Panc1 (cell line): ENCODE measurements at regions not wholly inside any gene's neighbourhood (a gene's known extent, or its start where the extent isn't known, plus 50 kb on each side); places are given as distances from the start of the nearest gene placed in this dataset.

Experiments used
- ATAC-seq: fragments of 200-7000 bp; cut with Tn5 transposase; 2 replicates; pipeline ENCODE4 v1.9.1; 2020; ENCODE audit warnings: mild to moderate bottlenecking, moderate library complexity
- BruUV-seq: library from RNA; stranded (reverse); fragments of 400-500 nt; replicated peaks from 2 replicates; lab custom pipeline; 2021; lab: Mats Ljungman, UMichigan
- CTCF ChIA-PET: fragments of 300-600 bp; sonication (Branson Sonifier 250); formaldehyde crosslinking; loops from one replicate; lab custom pipeline; 2022; ENCODE audit warnings: antibody characterized with exemption; lab: Charles Lee
- POLR2A ChIA-PET: fragments of 300-600 bp; sonication (Branson Sonifier 250); formaldehyde crosslinking; loops from one replicate; lab custom pipeline; 2022; ENCODE audit warnings: antibody characterized with exemption; lab: Charles Lee
- DNase-seq: peaks from one replicate; pipeline ENCODE4 v3.0.0-alpha.2; 2010; ENCODE audit warnings: low read depth, low spot score
- H3K27ac ChIP-seq: 2 replicates; pipeline ENCODE4 v1.5.1; 2011; ENCODE audit warnings: mild to moderate bottlenecking, low read length, inconsistent platforms
- H3K27me3 ChIP-seq: fragments of 200-500 bp; sonication (Bioruptor generic); 2 replicates; pipeline ENCODE4 v1.6.0; 2014; ENCODE audit warnings: low read length, inconsistent platforms; ENCODE audit not compliant: control insufficient read depth, insufficient read depth
- H3K36me3 ChIP-seq: fragments of 200-500 bp; sonication (Bioruptor generic); 2 replicates; pipeline ENCODE4 v1.5.1; 2014; ENCODE audit warnings: inconsistent platforms, mild to moderate bottlenecking, low read length, moderate library complexity; ENCODE audit not compliant: control insufficient read depth, insufficient read depth
- H3K4me1 ChIP-seq: 2 replicates; pipeline ENCODE4 v1.5.1; 2011; ENCODE audit warnings: inconsistent platforms, mild to moderate bottlenecking, low read length, moderate library complexity; ENCODE audit not compliant: control insufficient read depth, insufficient read depth
- H3K4me3 ChIP-seq, 2 experiments: 2 replicates each; pipeline ENCODE4 v1.5.1; 2011 to 2012; ENCODE audit warnings: low read depth in 2 of 2, low read length in 2 of 2, mild to moderate bottlenecking in 2 of 2, inconsistent platforms in 1 of 2, moderate library complexity in 1 of 2
- H3K9me3 ChIP-seq: fragments of 200-500 bp; sonication (Bioruptor generic); 2 replicates; pipeline ENCODE4 v1.5.1; 2014; ENCODE audit warnings: low read depth, mild to moderate bottlenecking, inconsistent platforms, low read length, moderate library complexity; ENCODE audit not compliant: control insufficient read depth, insufficient read depth
- CTCF ChIP-seq: fragments of 450-650 bp; IDR thresholded peaks from 2 replicates; pipeline ENCODE4 v1.5.1; 2017; ENCODE audit warnings: mild to moderate bottlenecking
- POLR2AphosphoS5 ChIP-seq: IDR thresholded peaks from 2 replicates; pipeline ENCODE4 v1.6.1; 2012; ENCODE audit warnings: mild to moderate bottlenecking, low read depth, low read length, moderate library complexity
- REST ChIP-seq, 2 experiments: IDR thresholded peaks; 2 replicates each; pipeline ENCODE4 v1.6.1; 2011 to 2012; ENCODE audit warnings: low read depth in 2 of 2, control low read depth in 1 of 2, low read length in 1 of 2, mild to moderate bottlenecking in 1 of 2, moderate library complexity in 1 of 2; ENCODE audit not compliant: insufficient read depth in 1 of 2
- SIN3A ChIP-seq: IDR thresholded peaks from 2 replicates; pipeline ENCODE4 v1.6.1; 2012; ENCODE audit warnings: low read depth, mild to moderate bottlenecking, low read length, moderate library complexity, borderline replicate concordance; ENCODE audit not compliant: insufficient read depth
- TCF7L2 ChIP-seq: IDR thresholded peaks from 2 replicates; pipeline ENCODE4 v1.6.1; 2011; ENCODE audit warnings: mild to moderate bottlenecking, low read depth, low read length, inconsistent platforms
- in situ Hi-C: cut with HindIII; loops from 2 replicates; pipeline ENCODE4 v1.10.0; 2016; ENCODE audit warnings: low sequenced_read_pairs, low pct_unique_long_range_greater_than_20kb
- intact Hi-C: fragments of 100-400 bp; cut with micrococcal nuclease; formaldehyde crosslinking; loops from one replicate; pipeline ENCODE4 v1.10.0; 2022; ENCODE audit not compliant: unreplicated experiment

DNA sequence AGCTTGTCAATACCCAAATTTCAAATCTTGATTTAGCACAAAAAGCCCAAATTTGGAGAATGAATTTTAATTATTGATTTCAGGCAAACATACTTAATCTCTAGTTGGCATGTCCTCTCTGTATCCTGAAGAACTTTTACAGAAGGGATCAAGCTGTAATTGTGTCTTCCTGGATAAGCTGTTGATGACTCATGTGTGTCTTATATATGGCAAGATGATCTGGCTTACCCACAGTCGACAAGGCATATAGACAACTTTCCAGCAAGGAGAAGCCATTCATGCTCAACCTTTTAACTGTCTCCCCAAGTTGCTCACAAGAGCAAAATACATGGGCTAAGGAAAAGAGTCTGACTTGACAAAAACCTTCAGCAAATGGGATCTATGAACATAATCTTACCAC lies 112.5 kb upstream of the SLCO6A1 start:
- ChIA-PET POLR2A (no interaction called here), CTCF (no interaction called here)
- no peak for TF ChIP-seq POLR2AphosphoS5
- H3K9me3 ChIP-seq, result no peaks in the 10 kb centered on the region
- intact Hi-C loops (no loop called here), in situ Hi-C loops (no loop called here)
- no TSS peak for BruUV-seq
- H3K27me3 ChIP-seq, result no peaks in the 10 kb centered on the region
- H3K27ac ChIP-seq, result no peak overlapping the region
- no peak for DNase-seq
- H3K4me3 ChIP-seq, result no peak overlapping the region
- H3K36me3 ChIP-seq, result no peaks in the 10 kb centered on the region
- ATAC-seq, result no peak
- H3K4me1 ChIP-seq, result no peaks in the 10 kb centered on the region

GRCh38 chr5:102613661-102614060 lies 114.9 kb upstream of the SLCO6A1 start:
- ChIA-PET POLR2A (no interaction called here), CTCF (no interaction called here)
- in situ Hi-C loops, result no loop called here
- DNase-seq (no peak), ATAC-seq (no peak)
- no TSS peak for BruUV-seq
- Histone ChIP-seq H3K27ac (no peak overlapping the region), H3K9me3 (no peaks in the 10 kb centered on the region), H3K27me3 (no peaks in the 10 kb centered on the region), H3K4me3 (no peak overlapping the region), H3K36me3 (no peaks in the 10 kb centered on the region), H3K4me1 (no peaks in the 10 kb centered on the region)
- intact Hi-C loops, result no loop called here
- TF ChIP-seq CTCF, result no peak
- TF ChIP-seq REST (IDR thresholded peaks at IDR 0.05; ENCODE audit: insufficient read depth in 1 of 2, low read depth in 2 of 2, low read length in 1 of 2), result no peak
- TF ChIP-seq POLR2AphosphoS5, result no peak
- no peak for TF ChIP-seq TCF7L2
- no peak for TF ChIP-seq SIN3A

GRCh38 chr5:102617191-102618187 lies 118.7 kb upstream of the SLCO6A1 start:
- DNase-seq (no peak), ATAC-seq (no peak)
- BruUV-seq, result no TSS peak
- in situ Hi-C loops, result no loop called here
- Histone ChIP-seq H3K9me3 (no peaks in the 10 kb centered on the region), H3K27me3 (no peaks in the 10 kb centered on the region), H3K27ac (no peak overlapping the region), H3K4me3 (no peak overlapping the region), H3K4me1 (no peaks in the 10 kb centered on the region), H3K36me3 (no peaks in the 10 kb centered on the region)
- POLR2A ChIA-PET, result no interaction called here
- TF ChIP-seq TCF7L2, result no peak
- no peak for TF ChIP-seq CTCF
- no peak for TF ChIP-seq SIN3A
- CTCF ChIA-PET, result no interaction called here
- intact Hi-C loops, result no loop called here
